ENCODE measurements at regions not wholly inside any gene's neighbourhood (a gene's known extent, or its start where the extent isn't known, plus 50 kb on each side); places are given as distances from the start of the nearest gene placed in this dataset.

- DNase-seq (ENCODE audit: low spot score) = no peak
- no peaks in the 10 kb centered on the region for H3K36me3 ChIP-seq (ENCODE audit: control insufficient read depth in 4 of 4, insufficient read depth in 3 of 4, low read depth in 1 of 4, low read length in 3 of 4)
- 27% methylated on average over 2 of the region's 2 CpGs for WGBS
- H3K27ac ChIP-seq (ENCODE audit: low read depth in 1 of 2, low read length in 2 of 2) = no peak overlapping the region
- no peaks in the 10 kb centered on the region for H3K9me3 ChIP-seq (ENCODE audit: control insufficient read depth in 4 of 4, low read length in 3 of 4)
- H3K27me3 ChIP-seq (ENCODE audit: control insufficient read depth in 4 of 4, insufficient read depth in 4 of 4, low read length in 3 of 4) = no peaks in the 10 kb centered on the region
- H3K4me1 ChIP-seq (ENCODE audit: control insufficient read depth in 4 of 4, insufficient read depth in 4 of 4, low read length in 3 of 4) = no peaks in the 10 kb centered on the region
- H3K4me3 ChIP-seq (ENCODE audit: low read depth in 1 of 3, low read length in 3 of 3) = no peak overlapping the region
- no peak for TF ChIP-seq HNF4A (conservative IDR thresholded peaks at IDR 0.05)
- no peak for TF ChIP-seq TAF1 (conservative IDR thresholded peaks at IDR 0.05)
- no peak for TF ChIP-seq RXRA (IDR thresholded peaks at IDR 0.05)
- TF ChIP-seq FOXA2 (IDR thresholded peaks at IDR 0.05) = no peak
- TF ChIP-seq JUND (IDR thresholded peaks at IDR 0.05) = no peak
- no peak for TF ChIP-seq ATF3 (IDR thresholded peaks at IDR 0.05)
- no peak for TF ChIP-seq FOXA1 (IDR thresholded peaks at IDR 0.05)
- no peak for TF ChIP-seq HNF4G (IDR thresholded peaks at IDR 0.05)
- TF ChIP-seq, protein P1, sequence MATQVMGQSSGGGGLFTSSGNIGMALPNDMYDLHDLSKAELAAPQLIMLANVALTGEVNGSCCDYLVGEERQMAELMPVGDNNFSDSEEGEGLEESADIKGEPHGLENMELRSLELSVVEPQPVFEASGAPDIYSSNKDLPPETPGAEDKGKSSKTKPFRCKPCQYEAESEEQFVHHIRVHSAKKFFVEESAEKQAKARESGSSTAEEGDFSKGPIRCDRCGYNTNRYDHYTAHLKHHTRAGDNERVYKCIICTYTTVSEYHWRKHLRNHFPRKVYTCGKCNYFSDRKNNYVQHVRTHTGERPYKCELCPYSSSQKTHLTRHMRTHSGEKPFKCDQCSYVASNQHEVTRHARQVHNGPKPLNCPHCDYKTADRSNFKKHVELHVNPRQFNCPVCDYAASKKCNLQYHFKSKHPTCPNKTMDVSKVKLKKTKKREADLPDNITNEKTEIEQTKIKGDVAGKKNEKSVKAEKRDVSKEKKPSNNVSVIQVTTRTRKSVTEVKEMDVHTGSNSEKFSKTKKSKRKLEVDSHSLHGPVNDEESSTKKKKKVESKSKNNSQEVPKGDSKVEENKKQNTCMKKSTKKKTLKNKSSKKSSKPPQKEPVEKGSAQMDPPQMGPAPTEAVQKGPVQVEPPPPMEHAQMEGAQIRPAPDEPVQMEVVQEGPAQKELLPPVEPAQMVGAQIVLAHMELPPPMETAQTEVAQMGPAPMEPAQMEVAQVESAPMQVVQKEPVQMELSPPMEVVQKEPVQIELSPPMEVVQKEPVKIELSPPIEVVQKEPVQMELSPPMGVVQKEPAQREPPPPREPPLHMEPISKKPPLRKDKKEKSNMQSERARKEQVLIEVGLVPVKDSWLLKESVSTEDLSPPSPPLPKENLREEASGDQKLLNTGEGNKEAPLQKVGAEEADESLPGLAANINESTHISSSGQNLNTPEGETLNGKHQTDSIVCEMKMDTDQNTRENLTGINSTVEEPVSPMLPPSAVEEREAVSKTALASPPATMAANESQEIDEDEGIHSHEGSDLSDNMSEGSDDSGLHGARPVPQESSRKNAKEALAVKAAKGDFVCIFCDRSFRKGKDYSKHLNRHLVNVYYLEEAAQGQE (IDR thresholded peaks at IDR 0.05) = no peak
- TF ChIP-seq YY1 (IDR thresholded peaks at IDR 0.05) = no peak
- no peak for TF ChIP-seq NR2F2 (IDR thresholded peaks at IDR 0.05)
- no peak for TF ChIP-seq MAX (IDR thresholded peaks at IDR 0.05)
- no peak for TF ChIP-seq CTCF (IDR thresholded peaks at IDR 0.05; ENCODE audit: low read depth, low read length, missing input control)
- TF ChIP-seq GABPA (IDR thresholded peaks at IDR 0.05 in 1 of 2, conservative IDR thresholded peaks at IDR 0.05 in 1 of 2) = no peak
- TF ChIP-seq RAD21 (IDR thresholded peaks at IDR 0.05) = no peak
- no peak for TF ChIP-seq SP1 (IDR thresholded peaks at IDR 0.05)
- TF ChIP-seq, protein P2, sequence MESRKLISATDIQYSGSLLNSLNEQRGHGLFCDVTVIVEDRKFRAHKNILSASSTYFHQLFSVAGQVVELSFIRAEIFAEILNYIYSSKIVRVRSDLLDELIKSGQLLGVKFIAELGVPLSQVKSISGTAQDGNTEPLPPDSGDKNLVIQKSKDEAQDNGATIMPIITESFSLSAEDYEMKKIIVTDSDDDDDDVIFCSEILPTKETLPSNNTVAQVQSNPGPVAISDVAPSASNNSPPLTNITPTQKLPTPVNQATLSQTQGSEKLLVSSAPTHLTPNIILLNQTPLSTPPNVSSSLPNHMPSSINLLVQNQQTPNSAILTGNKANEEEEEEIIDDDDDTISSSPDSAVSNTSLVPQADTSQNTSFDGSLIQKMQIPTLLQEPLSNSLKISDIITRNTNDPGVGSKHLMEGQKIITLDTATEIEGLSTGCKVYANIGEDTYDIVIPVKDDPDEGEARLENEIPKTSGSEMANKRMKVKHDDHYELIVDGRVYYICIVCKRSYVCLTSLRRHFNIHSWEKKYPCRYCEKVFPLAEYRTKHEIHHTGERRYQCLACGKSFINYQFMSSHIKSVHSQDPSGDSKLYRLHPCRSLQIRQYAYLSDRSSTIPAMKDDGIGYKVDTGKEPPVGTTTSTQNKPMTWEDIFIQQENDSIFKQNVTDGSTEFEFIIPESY (IDR thresholded peaks at IDR 0.05) = no peak
- no peak for TF ChIP-seq EGR1 (IDR thresholded peaks at IDR 0.05; ENCODE audit: low read depth in 2 of 2)
- H3K9ac ChIP-seq (ENCODE audit: low read depth in 1 of 2, low read length in 2 of 2) = no peak overlapping the region
Measured at GRCh38 chr6:85169189-85169588, 280.7 kb upstream of the NT5E start.
